HepG2 (cell line): ENCODE measurements at regions not wholly inside any gene's neighbourhood (a gene's known extent, or its start where the extent isn't known, plus 50 kb on each side); places are given as distances from the start of the nearest gene placed in this dataset.

Experiments used
- ATAC-seq: fragments of 200-7000 bp; cut with Tn5 transposase; 3 replicates; pipeline ENCODE4 v1.9.1; 2020; ENCODE audit warnings: mild to moderate bottlenecking, moderate library complexity
- BruUV-seq: library from RNA; stranded (reverse); fragments of 400-500 nt; replicated peaks from 2 replicates; lab custom pipeline; 2021; lab: Mats Ljungman, UMichigan
- CTCF ChIA-PET: fragments of 300-600 bp; formaldehyde crosslinking; extraction: SDS; loops from one replicate; lab custom pipeline; 2021; ENCODE audit warnings: low total read pairs, inconsistent platforms, low intra/inter-chr PET ratio; lab: Yijun Ruan, JAX
- POLR2A ChIA-PET: fragments of 350-600 bp; sonication (Branson Sonifier 250); formaldehyde crosslinking; loops from one replicate; lab custom pipeline; 2020; ENCODE audit warnings: antibody characterized with exemption, inconsistent platforms; lab: Yijun Ruan, JAX
- DNase-seq: peaks from one replicate; pipeline ENCODE4 v3.0.0-alpha.2; 2015; ENCODE audit warnings: low spot score
- FAIRE-seq: peaks from 3 replicates; lab custom pipeline; 2011; peaks lifted over from hg19 to GRCh38; lab: Jason Lieb, UNC
- H2AFZ ChIP-seq: one replicate; pipeline ENCODE4 v1.6.1; 2011; ENCODE audit warnings: low read length, inconsistent platforms
- H3K27ac ChIP-seq: fragments of 300-600 bp; 3 replicates; pipeline ENCODE4 v1.8.0; 2011; ENCODE audit warnings: mixed run types, mild to moderate bottlenecking, mixed read lengths, low read length, inconsistent platforms; ENCODE audit not compliant: insufficient read depth; ENCODE audit errors: extremely low read length
- H3K27me3 ChIP-seq, 2 experiments: fragments of 200-600 bp in 1 of 2; 2 replicates in 1 of 2; 3 replicates in 1 of 2; pipeline versions ENCODE4 v1.6.0 to v1.8.0; 2011; ENCODE audit warnings: low read length in 2 of 2, mild to moderate bottlenecking in 2 of 2, moderate library complexity in 2 of 2, inconsistent platforms in 1 of 2; ENCODE audit not compliant: insufficient read depth in 2 of 2, control insufficient read depth in 1 of 2
- H3K36me3 ChIP-seq, 2 experiments: fragments of 200-600 bp in 1 of 2; replicated peaks in 1 of 2; 2 replicates in 1 of 2; 3 replicates in 1 of 2; pipeline versions ENCODE4 v1.5.1 to v1.8.0; 2011; ENCODE audit warnings: low read length in 2 of 2, inconsistent platforms in 1 of 2; ENCODE audit not compliant: insufficient read depth in 2 of 2, control insufficient read depth in 1 of 2
- H3K4me1 ChIP-seq: 2 replicates; pipeline ENCODE4 v1.5.1; 2012; ENCODE audit warnings: low read length, inconsistent platforms; ENCODE audit not compliant: insufficient read depth
- H3K4me2 ChIP-seq: 2 replicates; pipeline ENCODE4 v1.6.0; 2011; ENCODE audit warnings: low read depth, low read length, inconsistent platforms
- H3K4me3 ChIP-seq, 3 experiments: fragments of 200-600 bp in 1 of 3; sonication (generic), shearing (Covaris generic) in 1 of 3; replicated peaks in 1 of 3; 2 replicates each; pipeline ENCODE4 v1.5.1; 2011 to 2016; ENCODE audit warnings: low read length in 3 of 3, inconsistent platforms in 2 of 3, low read depth in 2 of 3, mild to moderate bottlenecking in 2 of 3, control low read depth in 1 of 3, mixed read lengths in 1 of 3; ENCODE audit not compliant: insufficient read depth in 1 of 3
- H3K79me2 ChIP-seq: one replicate; pipeline ENCODE4 v1.6.1; 2011; ENCODE audit warnings: low read length, inconsistent platforms; ENCODE audit not compliant: insufficient read depth
- H3K9ac ChIP-seq: 2 replicates; pipeline ENCODE4 v1.6.0; 2011; ENCODE audit warnings: mild to moderate bottlenecking, low read depth, low read length, inconsistent platforms; ENCODE audit not compliant: insufficient read depth
- H3K9me3 ChIP-seq: 2 replicates; pipeline ENCODE4 v1.5.1; 2012; ENCODE audit warnings: mild to moderate bottlenecking, low read length
- H4K20me1 ChIP-seq: 2 replicates; pipeline ENCODE4 v1.6.0; 2011; ENCODE audit warnings: inconsistent platforms, mild to moderate bottlenecking, low read length, moderate library complexity; ENCODE audit not compliant: insufficient read depth
- ELF3 ChIP-seq: IDR thresholded peaks from 2 replicates; pipeline ENCODE4 v1.6.1; 2016; ENCODE audit warnings: missing genetic modification reagents, missing compliant biosample characterization
- FOXA1 ChIP-seq, 2 experiments: fragments of 450-650 bp in 1 of 2; sonication (generic) in 1 of 2; formaldehyde crosslinking in 1 of 2; IDR thresholded peaks; 2 replicates each; pipeline versions ENCODE4 v1.4.0 to v1.6.1; 2016 to 2020; ENCODE audit warnings: missing genetic modification reagents in 1 of 2
- GTF2F1 ChIP-seq: fragments of 150-350 bp; IDR thresholded peaks from 2 replicates; pipeline ENCODE4 v1.6.1; 2014; ENCODE audit warnings: low read length
- MAFK ChIP-seq, 2 experiments: IDR thresholded peaks in 1 of 2; conservative IDR thresholded peaks in 1 of 2; 2 replicates each; pipeline ENCODE4 v1.6.1; 2011; ENCODE audit warnings: improper control_type of control experiment in 2 of 2, low read length in 2 of 2
- RBM22 ChIP-seq: fragments of 200-400 bp; formaldehyde crosslinking; optimal IDR thresholded peaks from 2 replicates; pipeline ENCODE3; 2017; ENCODE audit warnings: mild to moderate bottlenecking, low read length, moderate library complexity
- SMARCC2 ChIP-seq: fragments of 450-650 bp; IDR thresholded peaks from 2 replicates; pipeline ENCODE4 v1.6.1; 2017; ENCODE audit warnings: antibody characterized with exemption, mild to moderate bottlenecking
- ZBTB14 ChIP-seq: sonication (generic); formaldehyde crosslinking; IDR thresholded peaks from 2 replicates; pipeline ENCODE4 v1.4.0; 2020; ENCODE audit warnings: missing genetic modification reagents
- ZMYM2 ChIP-seq: sonication (generic); formaldehyde crosslinking; IDR thresholded peaks from 2 replicates; pipeline ENCODE4 v1.8.0; 2022; ENCODE audit warnings: mild to moderate bottlenecking, missing genetic modification reagents
- ZMYM3 ChIP-seq: sonication (generic); formaldehyde crosslinking; IDR thresholded peaks from 2 replicates; pipeline ENCODE4 v1.5.1; 2020; ENCODE audit warnings: mild to moderate bottlenecking, missing genetic modification reagents
- ZNF333 ChIP-seq: sonication (generic); formaldehyde crosslinking; IDR thresholded peaks from 2 replicates; pipeline ENCODE4 v1.4.0; 2020; ENCODE audit warnings: mild to moderate bottlenecking, missing genetic modification reagents, borderline replicate concordance
- ZNF691 ChIP-seq: sonication (generic); formaldehyde crosslinking; IDR thresholded peaks from 2 replicates; pipeline ENCODE4 v1.4.0; 2020; ENCODE audit warnings: missing genetic modification reagents, low read depth, mild to moderate bottlenecking, borderline replicate concordance
- ZNF761 ChIP-seq: sonication (generic); formaldehyde crosslinking; conservative IDR thresholded peaks from 2 replicates; pipeline ENCODE4 v1.4.0; 2020; ENCODE audit warnings: mild to moderate bottlenecking, missing genetic modification reagents
- ZSCAN29 ChIP-seq: sonication (generic); formaldehyde crosslinking; conservative IDR thresholded peaks from 2 replicates; pipeline ENCODE4 v1.4.0; 2020; ENCODE audit warnings: mild to moderate bottlenecking, missing genetic modification reagents
- ZSCAN9 ChIP-seq: IDR thresholded peaks from 2 replicates; pipeline ENCODE4 v1.6.1; 2016; ENCODE audit warnings: borderline replicate concordance
- WGBS: methylation state at CpG from one replicate; pipeline ENCODE4 v1.1.6; 2017; ENCODE audit warnings: low lambda C conversion rate; 5-methylcytosine and 5-hydroxymethylcytosine counted together
- in situ Hi-C: cut with HindIII; loops from 2 replicates; pipeline ENCODE4 v1.10.0; 2017; ENCODE audit warnings: low pct_unique_long_range_greater_than_20kb; ENCODE audit not compliant: extremely low pct_ligation_motif_present
- intact Hi-C: fragments of 100-400 bp; cut with micrococcal nuclease; formaldehyde crosslinking; loops from one replicate; pipeline ENCODE4 v1.10.0; 2022; ENCODE audit not compliant: unreplicated experiment

GRCh38 chr3:164375538-164375937, 702.8 kb downstream of the SI start:
- in situ Hi-C loops, result no loop called here
- Histone ChIP-seq H3K27me3 (no peaks in the 10 kb centered on the region), H3K79me2 (no peaks in the 10 kb centered on the region), H3K27ac (no peak overlapping the region), H2AFZ (no peak overlapping the region), H3K36me3 (no peaks in the 10 kb centered on the region), H3K4me3 (no peak overlapping the region), H3K9ac (no peak overlapping the region), H3K4me2 (no peak overlapping the region), H4K20me1 (no peaks in the 10 kb centered on the region), H3K9me3 (no peaks in the 10 kb centered on the region), H3K4me1 (no peaks in the 10 kb centered on the region)
- DNase-seq, result no peak
- ChIA-PET POLR2A (no interaction called here), CTCF (no interaction called here)
- intact Hi-C loops, result loop anchor here (10.0 kb wide), 1 partner anchor 809 kb away; no protein-coding TSS in a partner anchor
- WGBS, result 5% methylated on average over 1 of the region's 1 CpG
- BruUV-seq, result no TSS peak
- no peak for FAIRE-seq
- no peak for TF ChIP-seq GTF2F1
- no peak for ATAC-seq

- Histone ChIP-seq H2AFZ (no peak overlapping the region), H3K4me3 (no peak overlapping the region), H4K20me1 (no peaks in the 10 kb centered on the region), H3K36me3 (no peaks in the 10 kb centered on the region), H3K9ac (no peak overlapping the region), H3K9me3 (no peaks in the 10 kb centered on the region)
- in situ Hi-C loops (no loop called here), intact Hi-C loops (loop anchor here (10.0 kb wide), 1 partner anchor 813 kb away; no protein-coding TSS in a partner anchor)
- ATAC-seq, result no peak
- DNase-seq, result no peak
- BruUV-seq, result no TSS peak
- FAIRE-seq, result no peak
- POLR2A ChIA-PET, result no interaction called here
- TF ChIP-seq ZMYM3 (CRISPR knock-in tag) (no peak), ZNF691 (CRISPR knock-in tag) (no peak), ZSCAN29 (CRISPR knock-in tag) (no peak), MAFK (conservative IDR thresholded peaks at IDR 0.05 in 1 of 2, IDR thresholded peaks at IDR 0.05 in 1 of 2; ENCODE audit: low read length in 2 of 2) (no peak), ZMYM2 (CRISPR knock-in tag) (no peak), SMARCC2 (no peak), RBM22 (no peak), FOXA1 (IDR thresholded peaks at IDR 0.05) (no peak), FOXA1 (CRISPR knock-in tag; IDR thresholded peaks at IDR 0.05) (no peak), ELF3 (no peak), ZNF333 (CRISPR knock-in tag) (no peak), ZSCAN9 (no peak), ZBTB14 (CRISPR knock-in tag) (no peak), ZNF761 (no peak)
- TF ChIP-seq, all 625 proteins: peak for 0
- no peak overlapping the region for H3K4me2 ChIP-seq
- no peaks in the 10 kb centered on the region for H3K79me2 ChIP-seq
- CTCF ChIA-PET, result no interaction called here
- no peak overlapping the region for H3K27ac ChIP-seq
- no peaks in the 10 kb centered on the region; a peak in 1 of 5 replicates for H3K27me3 ChIP-seq
- 21% methylated on average over 2 of the region's 2 CpGs for WGBS
- H3K4me1 ChIP-seq, result no peaks in the 10 kb centered on the region
Measured at GRCh38 chr3:164371681-164372080, 706.6 kb downstream of the SI start.
